T-helper 1 cell treated with Interleukin-12 subunit alpha and Interleukin-12 subunit beta and Interleukin-4 antibody, amounts not matched to agents 30 μg/mL and 1 μg/mL, for 36 hours (primary cell): ENCODE measurements at regions not wholly inside any gene's neighbourhood (a gene's known extent, or its start where the extent isn't known, plus 50 kb on each side); places are given as distances from the start of the nearest gene placed in this dataset.

ENCODE experiments used
- H3K27ac Mint-ChIP-seq: one replicate; pipeline ENCODE4 v1.8.0; 2021; ENCODE audit warnings: mild to moderate bottlenecking, mixed read lengths
- H3K27me3 Mint-ChIP-seq: one replicate; pipeline ENCODE4 v1.8.0; 2021; ENCODE audit warnings: low read depth, mixed read lengths
- H3K36me3 Mint-ChIP-seq: one replicate; pipeline ENCODE4 v1.8.0; 2021; ENCODE audit warnings: low read depth, mixed read lengths
- H3K4me1 Mint-ChIP-seq: one replicate; pipeline ENCODE4 v1.8.0; 2021; ENCODE audit warnings: low read depth, mixed read lengths
- H3K4me3 Mint-ChIP-seq: one replicate; pipeline ENCODE4 v1.8.0; 2021; ENCODE audit warnings: mild to moderate bottlenecking, moderate library complexity, mixed read lengths
- H3K9me3 Mint-ChIP-seq: one replicate; pipeline ENCODE4 v1.8.0; 2021; ENCODE audit warnings: mixed read lengths

GRCh38 chr9:84179531-84179930 lies 161.0 kb downstream of the SLC28A3 start:
- Mint-ChIP-seq H3K9me3 (peaks cover 4% of the 10 kb centered on the region), H3K36me3 (no peaks in the 10 kb centered on the region), H3K27ac (no peak overlapping the region), H3K4me1 (peaks cover 3% of the 10 kb centered on the region), H3K27me3 (no peaks in the 10 kb centered on the region), H3K4me3 (no peak overlapping the region)

- Mint-ChIP-seq H3K4me1 (no peaks in the 10 kb centered on the region), H3K4me3 (no peak overlapping the region), H3K9me3 (no peaks in the 10 kb centered on the region), H3K27ac (no peak overlapping the region), H3K27me3 (peaks cover 2% of the 10 kb centered on the region), H3K36me3 (no peaks in the 10 kb centered on the region)
Observed at GRCh38 chr9:84187090-84187489, 153.5 kb downstream of the SLC28A3 start.

GRCh38 chr9:84189904-84190303 lies 150.7 kb downstream of the SLC28A3 start:
- H3K27me3 Mint-ChIP-seq = peaks cover 9% of the 10 kb centered on the region
- peaks cover 2% of the 10 kb centered on the region for H3K4me1 Mint-ChIP-seq
- no peaks in the 10 kb centered on the region for H3K36me3 Mint-ChIP-seq
- H3K27ac Mint-ChIP-seq = no peak overlapping the region
- no peak overlapping the region for H3K4me3 Mint-ChIP-seq
- no peaks in the 10 kb centered on the region for H3K9me3 Mint-ChIP-seq

- Mint-ChIP-seq H3K27me3 (peaks cover 9% of the 10 kb centered on the region), H3K9me3 (no peaks in the 10 kb centered on the region), H3K4me3 (no peak overlapping the region), H3K4me1 (peaks cover 2% of the 10 kb centered on the region), H3K27ac (no peak overlapping the region), H3K36me3 (no peaks in the 10 kb centered on the region)
Observed at GRCh38 chr9:84190411-84190810, 150.1 kb downstream of the SLC28A3 start.

GRCh38 chr9:84206801-84207370 lies 133.7 kb downstream of the SLC28A3 start:
- H3K9me3 Mint-ChIP-seq = no peaks in the 10 kb centered on the region

GRCh38 chr9:84207491-84207951 lies 133.0 kb downstream of the SLC28A3 start:
- peaks cover 10% of the 10 kb centered on the region for H3K27me3 Mint-ChIP-seq
- H3K9me3 Mint-ChIP-seq = no peaks in the 10 kb centered on the region
- H3K4me1 Mint-ChIP-seq = no peaks in the 10 kb centered on the region
- no peak overlapping the region for H3K4me3 Mint-ChIP-seq
- no peaks in the 10 kb centered on the region for H3K36me3 Mint-ChIP-seq
- no peak overlapping the region for H3K27ac Mint-ChIP-seq

More at GRCh38 chr9:84206801-84207370, 133.7 kb downstream of the SLC28A3 start:
- Mint-ChIP-seq H3K4me1 (no peaks in the 10 kb centered on the region), H3K27me3 (peaks cover 10% of the 10 kb centered on the region), H3K4me3 (no peak overlapping the region), H3K27ac (no peak overlapping the region), H3K36me3 (no peaks in the 10 kb centered on the region)

GRCh38 chr9:84212246-84212645 lies 128.3 kb downstream of the SLC28A3 start:
- Mint-ChIP-seq H3K27me3 (peaks cover 11% of the 10 kb centered on the region), H3K36me3 (no peaks in the 10 kb centered on the region), H3K4me3 (no peak overlapping the region), H3K27ac (no peak overlapping the region), H3K4me1 (no peaks in the 10 kb centered on the region), H3K9me3 (no peaks in the 10 kb centered on the region)

DNA sequence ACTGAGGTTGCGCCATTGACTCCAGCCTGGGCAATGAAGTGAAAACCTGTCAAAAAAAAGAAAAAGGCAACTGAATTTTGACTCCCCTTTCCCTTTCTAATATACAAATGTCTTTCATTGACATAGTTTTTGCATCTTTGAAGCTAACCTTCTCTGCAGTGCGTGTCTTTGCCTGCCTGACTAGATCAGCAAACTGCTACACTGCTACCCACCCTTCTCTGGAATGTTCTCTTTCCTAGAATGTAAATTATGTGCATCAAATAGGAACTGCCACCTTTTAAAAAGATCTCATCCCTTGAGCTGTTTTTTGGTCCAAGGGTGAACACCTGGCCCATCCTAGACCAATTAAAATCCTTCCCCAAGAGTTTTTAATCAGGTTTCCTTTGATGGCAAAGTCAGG lies 127.6 kb downstream of the SLC28A3 start:
- Mint-ChIP-seq H3K36me3 (no peaks in the 10 kb centered on the region), H3K9me3 (no peaks in the 10 kb centered on the region), H3K4me1 (no peaks in the 10 kb centered on the region), H3K27ac (no peak overlapping the region), H3K4me3 (no peak overlapping the region), H3K27me3 (peaks cover 11% of the 10 kb centered on the region)

GRCh38 chr9:84216151-84216550 lies 124.4 kb downstream of the SLC28A3 start:
- H3K4me1 Mint-ChIP-seq = no peaks in the 10 kb centered on the region
- no peaks in the 10 kb centered on the region for H3K36me3 Mint-ChIP-seq
- H3K27ac Mint-ChIP-seq = no peak overlapping the region
- no peaks in the 10 kb centered on the region for H3K9me3 Mint-ChIP-seq
- peaks cover 18% of the 10 kb centered on the region for H3K27me3 Mint-ChIP-seq
- no peak overlapping the region for H3K4me3 Mint-ChIP-seq

GRCh38 chr9:84218322-84218721 lies 122.2 kb downstream of the SLC28A3 start:
- Mint-ChIP-seq H3K4me3 (no peak overlapping the region), H3K27me3 (peaks cover 21% of the 10 kb centered on the region), H3K27ac (no peak overlapping the region), H3K4me1 (no peaks in the 10 kb centered on the region), H3K9me3 (no peaks in the 10 kb centered on the region), H3K36me3 (no peaks in the 10 kb centered on the region)

DNA sequence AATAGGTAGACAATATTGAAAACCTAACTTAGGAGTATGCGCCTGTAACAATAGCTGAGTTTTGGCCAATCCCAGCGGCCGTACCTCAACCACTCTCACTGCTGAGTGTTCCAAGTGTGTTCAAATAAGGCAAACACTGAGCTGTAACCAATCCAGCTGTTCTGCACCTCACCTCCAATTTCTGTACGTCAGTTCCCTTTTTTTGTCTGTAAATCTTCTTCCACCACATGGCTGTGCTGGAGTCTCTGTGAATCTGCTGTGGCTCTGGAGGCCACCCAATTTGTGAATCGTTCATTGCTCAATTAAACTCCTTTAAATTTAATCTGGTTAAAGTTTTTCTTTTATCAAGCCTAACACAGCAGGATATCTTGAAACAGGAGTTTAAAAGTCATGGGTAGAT lies 116.3 kb downstream of the SLC28A3 start:
- Mint-ChIP-seq H3K4me3 (no peak overlapping the region), H3K4me1 (no peaks in the 10 kb centered on the region), H3K27me3 (peaks cover 10% of the 10 kb centered on the region), H3K36me3 (no peaks in the 10 kb centered on the region), H3K9me3 (no peaks in the 10 kb centered on the region), H3K27ac (no peak overlapping the region)
